Tibial artery (tissue), 4 donors: ENCODE measurements at regions not wholly inside any gene's neighbourhood (a gene's known extent, or its start where the extent isn't known, plus 50 kb on each side); places are given as distances from the start of the nearest gene placed in this dataset.
A peak's percentile ranks its signal among the peaks of the same experiment; 100 is the strongest.

Experiments
- DNase-seq, 2 donors: peaks; one replicate each; pipeline ENCODE4 v3.0.0-alpha.2; 2019
- H3K27ac ChIP-seq, 2 donors: fragments of 200-600 bp; sonication (generic) in 1 of 2; 1 replicate in 1 of 2; 2 replicates in 1 of 2; pipeline ENCODE4 v1.5.1; 2018 to 2019; ENCODE audit warnings: mild to moderate bottlenecking in 1 of 2
- H3K27me3 ChIP-seq, 2 donors: fragments of 200-600 bp; sonication (generic) in 1 of 2; one replicate each; pipeline versions ENCODE4 v1.5.1 to v1.6.0; 2016 to 2019
- H3K36me3 ChIP-seq, 3 donors: fragments of 200-600 bp; sonication (generic) in 2 of 3; one replicate each; pipeline ENCODE4 v1.5.1; 2016 to 2019; ENCODE audit warnings: mild to moderate bottlenecking in 2 of 3
- H3K4me1 ChIP-seq, 4 donors: fragments of 200-600 bp; sonication (generic) in 2 of 4; 1 replicate in 3 of 4; 2 replicates in 1 of 4; pipeline ENCODE4 v1.5.1; 2016 to 2019
- H3K4me3 ChIP-seq, 2 donors: fragments of 200-600 bp; sonication (generic) in 1 of 2; 1 replicate in 1 of 2; 2 replicates in 1 of 2; pipeline ENCODE4 v1.5.1; 2018 to 2019; ENCODE audit warnings: mild to moderate bottlenecking in 2 of 2
- H3K9me3 ChIP-seq, 3 donors: fragments of 200-600 bp; sonication (generic) in 1 of 3; one replicate each; pipeline ENCODE4 v1.5.1; 2016 to 2019
- CTCF ChIP-seq, 2 experiments: fragments of 200-600 bp in 1 of 2; fragments of 450-650 bp in 1 of 2; IDR thresholded peaks; one replicate each; pipeline ENCODE4 v1.5.1; 2017 to 2019; ENCODE audit warnings: antibody characterized with exemption in 2 of 2, mild to moderate bottlenecking in 1 of 2, moderate library complexity in 1 of 2
- intact Hi-C: fragments of 100-400 bp; cut with DNase I; formaldehyde crosslinking; loops from one replicate; pipeline ENCODE4 v1.15.0; 2023; ENCODE audit warnings: low total_unique reads

- H3K9me3 ChIP-seq: no peaks in the 10 kb centered on the region
- intact Hi-C loops: no loop called here
- no peaks in the 10 kb centered on the region for H3K27me3 ChIP-seq
- H3K4me1 ChIP-seq: peaks cover 0 to 80% (median 27%) of the 10 kb centered on the region in 4 donors
- H3K27ac ChIP-seq: peak overlapping the region; percentile 66 to 73
- DNase-seq: no peak
- no peak for TF ChIP-seq CTCF (IDR thresholded peaks at IDR 0.05)
- no peak overlapping the region for H3K4me3 ChIP-seq
- peaks cover 0 to 4% (median 2%) of the 10 kb centered on the region in 3 donors for H3K36me3 ChIP-seq
Observed at GRCh38 chr2:217693363-217693762, 309.4 kb downstream of the TNS1 start.

GRCh38 chr2:217691920-217692666 is 310.7 kb downstream of the TNS1 start:
- intact Hi-C loops: no loop called here
- Histone ChIP-seq H3K9me3 (no peaks in the 10 kb centered on the region), H3K27me3 (no peaks in the 10 kb centered on the region), H3K27ac (peak overlapping the region; percentile 66 to 72), H3K4me1 (peaks cover 0 to 91% (median 27%) of the 10 kb centered on the region in 4 donors), H3K4me3 (no peak overlapping the region), H3K36me3 (peaks cover 0 to 7% (median 4%) of the 10 kb centered on the region in 3 donors)
- no peak for TF ChIP-seq CTCF (IDR thresholded peaks at IDR 0.05)
- DNase-seq: peak; percentile 85 to 91

GRCh38 chr2:217691516-217691915 is 311.3 kb downstream of the TNS1 start:
- H3K27me3 ChIP-seq: no peaks in the 10 kb centered on the region
- DNase-seq: no peak
- H3K4me3 ChIP-seq: no peak overlapping the region
- no peaks in the 10 kb centered on the region for H3K9me3 ChIP-seq
- H3K27ac ChIP-seq: peak overlapping the region; percentile 66 to 72
- no peak for TF ChIP-seq CTCF (IDR thresholded peaks at IDR 0.05)
- intact Hi-C loops: no loop called here
- peaks cover 0 to 96% (median 28%) of the 10 kb centered on the region in 4 donors for H3K4me1 ChIP-seq
- H3K36me3 ChIP-seq: peaks cover 0 to 7% (median 4%) of the 10 kb centered on the region in 3 donors

- Histone ChIP-seq H3K27ac (peak overlapping the region; percentile 56 to 66), H3K4me1 (peaks cover 0 to 98% (median 29%) of the 10 kb centered on the region in 4 donors), H3K4me3 (no peak overlapping the region), H3K36me3 (peaks cover 0 to 7% (median 4%) of the 10 kb centered on the region in 3 donors), H3K9me3 (no peaks in the 10 kb centered on the region), H3K27me3 (no peaks in the 10 kb centered on the region)
- TF ChIP-seq CTCF (IDR thresholded peaks at IDR 0.05): no peak
- intact Hi-C loops: no loop called here
- DNase-seq: no peak
Observed at GRCh38 chr2:217689053-217689452, 313.7 kb downstream of the TNS1 start.

GRCh38 chr2:217688494-217688893 is 314.3 kb downstream of the TNS1 start:
- intact Hi-C loops: no loop called here
- H3K27ac ChIP-seq: peak overlapping the region; percentile 56 to 66
- no peaks in the 10 kb centered on the region for H3K9me3 ChIP-seq
- no peaks in the 10 kb centered on the region for H3K27me3 ChIP-seq
- peaks cover 0 to 95% (median 29%) of the 10 kb centered on the region in 4 donors for H3K4me1 ChIP-seq
- H3K4me3 ChIP-seq: no peak overlapping the region
- no peak for TF ChIP-seq CTCF (IDR thresholded peaks at IDR 0.05)
- peaks cover 0 to 7% (median 4%) of the 10 kb centered on the region in 3 donors for H3K36me3 ChIP-seq
- no peak for DNase-seq
